Left ventricle myocardium inferior (tissue), 1 donor: ENCODE measurements at regions not wholly inside any gene's neighbourhood (a gene's known extent, or its start where the extent isn't known, plus 50 kb on each side); places are given as distances from the start of the nearest gene placed in this dataset.
"Not testable (repeated sequence)": the region's sequence is repeated elsewhere in the genome, so short reads cannot be mapped to it uniquely, and the experiment has no call there.

Experiments used
- DNase-seq: peaks from one replicate; pipeline ENCODE4 v3.0.0-alpha.2; 2020
- H3K27ac ChIP-seq: fragments of 200-600 bp; replicated peaks from 2 replicates; pipeline ENCODE4 v1.8.0; 2021
- H3K27me3 ChIP-seq: fragments of 200-600 bp; 2 replicates; pipeline ENCODE4 v1.8.0; 2021; ENCODE audit warnings: low read depth
- H3K36me3 ChIP-seq: fragments of 200-600 bp; 2 replicates; pipeline ENCODE4 v1.8.0; 2021
- H3K4me1 ChIP-seq: fragments of 200-600 bp; 2 replicates; pipeline ENCODE4 v1.8.0; 2021
- H3K4me3 ChIP-seq: fragments of 200-600 bp; 2 replicates; pipeline ENCODE4 v1.8.0; 2021; ENCODE audit warnings: mild to moderate bottlenecking, moderate library complexity
- H3K9me3 ChIP-seq: fragments of 200-600 bp; replicated peaks from 2 replicates; pipeline ENCODE4 v1.8.0; 2021
- intact Hi-C: fragments of 100-400 bp; cut with micrococcal nuclease; formaldehyde crosslinking; loops from one replicate; pipeline ENCODE4 v1.11.0; 2022
- TF ChIP-seq, protein P1 (sequence below): fragments of 200-600 bp; IDR thresholded peaks from 2 replicates; pipeline ENCODE4 v1.8.0; 2021; ENCODE audit warnings: antibody characterized with exemption, mild to moderate bottlenecking, borderline replicate concordance
- donor health status: DM: no; HTN: yes; CAD: no; lungs with severe emphysema.

GRCh38 chr10:107529350-107529749, 364.8 kb upstream of the SORCS1 start:
- intact Hi-C loops, result no loop called here
- no peaks in the 10 kb centered on the region for H3K36me3 ChIP-seq
- H3K27me3 ChIP-seq, result no peaks in the 10 kb centered on the region
- no peak overlapping the region for H3K4me3 ChIP-seq
- H3K9me3 ChIP-seq, result peaks cover 4% of the 10 kb centered on the region
- H3K4me1 ChIP-seq, result no peaks in the 10 kb centered on the region
- DNase-seq, result no peak
- TF ChIP-seq, protein P1, sequence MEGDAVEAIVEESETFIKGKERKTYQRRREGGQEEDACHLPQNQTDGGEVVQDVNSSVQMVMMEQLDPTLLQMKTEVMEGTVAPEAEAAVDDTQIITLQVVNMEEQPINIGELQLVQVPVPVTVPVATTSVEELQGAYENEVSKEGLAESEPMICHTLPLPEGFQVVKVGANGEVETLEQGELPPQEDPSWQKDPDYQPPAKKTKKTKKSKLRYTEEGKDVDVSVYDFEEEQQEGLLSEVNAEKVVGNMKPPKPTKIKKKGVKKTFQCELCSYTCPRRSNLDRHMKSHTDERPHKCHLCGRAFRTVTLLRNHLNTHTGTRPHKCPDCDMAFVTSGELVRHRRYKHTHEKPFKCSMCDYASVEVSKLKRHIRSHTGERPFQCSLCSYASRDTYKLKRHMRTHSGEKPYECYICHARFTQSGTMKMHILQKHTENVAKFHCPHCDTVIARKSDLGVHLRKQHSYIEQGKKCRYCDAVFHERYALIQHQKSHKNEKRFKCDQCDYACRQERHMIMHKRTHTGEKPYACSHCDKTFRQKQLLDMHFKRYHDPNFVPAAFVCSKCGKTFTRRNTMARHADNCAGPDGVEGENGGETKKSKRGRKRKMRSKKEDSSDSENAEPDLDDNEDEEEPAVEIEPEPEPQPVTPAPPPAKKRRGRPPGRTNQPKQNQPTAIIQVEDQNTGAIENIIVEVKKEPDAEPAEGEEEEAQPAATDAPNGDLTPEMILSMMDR, result no peak
- no peak overlapping the region for H3K27ac ChIP-seq

DNA sequence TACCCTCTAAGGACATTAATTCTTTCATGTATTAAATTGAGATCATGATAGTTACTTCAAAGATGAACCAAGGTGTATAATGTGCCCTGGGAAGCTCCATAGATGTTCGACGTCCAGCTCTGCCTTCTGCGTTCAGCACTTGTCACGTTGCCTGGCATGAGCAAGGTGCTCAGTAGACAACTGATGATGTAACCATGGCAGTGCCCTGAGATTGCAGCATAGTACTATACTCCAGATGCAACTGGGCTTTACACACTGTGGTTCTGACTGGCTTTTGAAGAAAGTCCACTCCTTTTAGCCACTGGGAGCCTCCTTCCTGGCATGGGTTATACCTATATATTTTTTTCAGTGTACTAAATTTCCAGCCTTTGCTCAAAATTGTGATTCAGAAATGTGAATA, 355.8 kb upstream of the SORCS1 start:
- intact Hi-C loops, result no loop called here
- Histone ChIP-seq H3K27me3 (no peaks in the 10 kb centered on the region), H3K4me3 (no peak overlapping the region), H3K36me3 (no peaks in the 10 kb centered on the region), H3K27ac (no peak overlapping the region), H3K4me1 (no peaks in the 10 kb centered on the region), H3K9me3 (no peaks in the 10 kb centered on the region)
- no peak for DNase-seq
- TF ChIP-seq, protein P1, result no peak

DNA sequence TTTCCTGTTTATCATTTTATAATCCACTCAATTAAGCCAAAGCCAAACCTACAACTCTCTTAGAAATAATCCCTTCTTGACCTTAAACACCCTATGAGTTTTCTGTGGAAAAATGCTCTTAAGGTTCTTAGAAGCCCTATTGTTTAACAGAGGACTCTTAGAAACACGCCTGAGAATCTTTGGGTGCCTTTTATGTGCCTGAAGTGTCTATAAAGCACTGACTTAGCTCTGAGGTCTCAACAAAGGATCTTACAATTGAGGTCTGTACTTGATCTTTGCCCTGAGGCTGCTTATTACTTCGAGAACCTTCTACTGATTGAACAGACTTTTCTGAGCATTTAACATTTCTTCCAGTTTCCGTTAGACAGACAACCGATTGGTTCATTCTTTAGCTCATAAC, 353.3 kb upstream of the SORCS1 start:
- no peaks in the 10 kb centered on the region for H3K4me1 ChIP-seq
- H3K27me3 ChIP-seq, result no peaks in the 10 kb centered on the region
- TF ChIP-seq, protein P1, result no peak
- no peaks in the 10 kb centered on the region for H3K9me3 ChIP-seq
- intact Hi-C loops, result no loop called here
- H3K4me3 ChIP-seq, result no peak overlapping the region
- H3K27ac ChIP-seq, result no peak overlapping the region
- H3K36me3 ChIP-seq, result no peaks in the 10 kb centered on the region
- DNase-seq, result no peak

DNA sequence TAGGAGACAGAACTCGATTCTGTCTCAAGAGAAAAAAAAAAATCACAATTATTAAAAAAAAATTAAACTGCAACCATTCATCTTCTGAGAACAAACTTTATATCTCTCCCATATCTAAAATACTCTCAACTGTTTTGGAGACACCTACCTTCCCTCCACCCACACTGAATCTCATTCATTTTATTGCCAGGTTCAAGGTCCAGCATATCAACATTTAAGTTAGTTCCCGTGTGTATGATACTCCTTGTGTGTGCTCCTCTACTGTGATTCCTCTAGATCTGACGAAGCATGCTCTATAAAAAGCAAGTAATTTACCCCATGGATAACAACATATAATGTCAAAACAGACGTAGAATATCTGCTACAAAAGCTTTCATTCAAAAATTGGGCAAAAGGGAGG, 351.8 kb upstream of the SORCS1 start:
- Histone ChIP-seq H3K36me3 (no peaks in the 10 kb centered on the region), H3K4me1 (no peaks in the 10 kb centered on the region), H3K4me3 (no peak overlapping the region), H3K27me3 (no peaks in the 10 kb centered on the region), H3K9me3 (no peaks in the 10 kb centered on the region), H3K27ac (no peak overlapping the region)
- no peak for DNase-seq
- intact Hi-C loops, result no loop called here
- TF ChIP-seq, protein P1, result no peak

GRCh38 chr10:107504011-107504410, 339.5 kb upstream of the SORCS1 start:
- H3K36me3 ChIP-seq, H3K4me1 ChIP-seq, intact Hi-C loops, DNase-seq, H3K27me3 ChIP-seq, H3K4me3 ChIP-seq, H3K27ac ChIP-seq: not testable (repeated sequence)
- peaks cover 22% of the 10 kb centered on the region for H3K9me3 ChIP-seq

GRCh38 chr10:107502229-107502985, 337.9 kb upstream of the SORCS1 start:
- Histone ChIP-seq H3K4me3 (no peak overlapping the region), H3K36me3 (no peaks in the 10 kb centered on the region), H3K9me3 (peaks cover 22% of the 10 kb centered on the region), H3K27me3 (no peaks in the 10 kb centered on the region), H3K27ac (no peak overlapping the region), H3K4me1 (no peaks in the 10 kb centered on the region)
- DNase-seq, result no peak
- intact Hi-C loops, result no loop called here
- TF ChIP-seq, protein P1, result no peak
